HG03457 (cell line): ENCODE measurements at regions not wholly inside any gene's neighbourhood (a gene's known extent, or its start where the extent isn't known, plus 50 kb on each side); places are given as distances from the start of the nearest gene placed in this dataset.

ENCODE experiments used
- ATAC-seq: cut with Tn5 transposase; IDR thresholded peaks from one replicate; pipeline ENCODE4 v1.9.1; 2021; ENCODE audit warnings: moderate number of reproducible peaks; ENCODE audit not compliant: unreplicated experiment

GRCh38 chr6:113425977-113426660 is 431.0 kb upstream of the MARCKS start:
- ATAC-seq: no peak

- ATAC-seq: no peak
These were observed 429.5 kb upstream of the MARCKS start for GRCh38 chr6:113427617-113428016.

GRCh38 chr6:113428702-113429101 is 428.4 kb upstream of the MARCKS start:
- ATAC-seq: no peak

- ATAC-seq: no peak
These were observed 424.4 kb upstream of the MARCKS start for GRCh38 chr6:113432521-113433334.

GRCh38 chr6:113433335-113433991 is 423.7 kb upstream of the MARCKS start:
- no peak for ATAC-seq

GRCh38 chr6:113434641-113435040 is 422.5 kb upstream of the MARCKS start:
- ATAC-seq: no peak

GRCh38 chr6:113437566-113437965 is 419.6 kb upstream of the MARCKS start:
- ATAC-seq: no peak

GRCh38 chr6:113439866-113440265 is 417.3 kb upstream of the MARCKS start:
- ATAC-seq: no peak

- ATAC-seq: no peak
These were observed 415.1 kb upstream of the MARCKS start for GRCh38 chr6:113442040-113442439.

GRCh38 chr6:113445201-113445600 is 411.9 kb upstream of the MARCKS start:
- ATAC-seq: no peak

GRCh38 chr6:113447088-113447831 is 409.9 kb upstream of the MARCKS start:
- no peak for ATAC-seq

- no peak for ATAC-seq
These were observed 408.1 kb upstream of the MARCKS start for GRCh38 chr6:113449051-113449450.

- ATAC-seq: no peak
These were observed 407.1 kb upstream of the MARCKS start for GRCh38 chr6:113450061-113450465.

GRCh38 chr6:113451049-113451448 is 406.1 kb upstream of the MARCKS start:
- no peak for ATAC-seq

GRCh38 chr6:113457198-113457597 is 399.9 kb upstream of the MARCKS start:
- no peak for ATAC-seq

GRCh38 chr6:113457751-113458150 is 399.4 kb upstream of the MARCKS start:
- no peak for ATAC-seq

GRCh38 chr6:113458368-113459010 is 398.7 kb upstream of the MARCKS start:
- ATAC-seq: no peak

- no peak for ATAC-seq
These were observed 395.8 kb upstream of the MARCKS start for GRCh38 chr6:113461153-113461932.

GRCh38 chr6:113464536-113464935 is 392.6 kb upstream of the MARCKS start:
- no peak for ATAC-seq

- ATAC-seq: no peak
These were observed 392.2 kb upstream of the MARCKS start for GRCh38 chr6:113464960-113465359.
